Tibial nerve (tissue), 4 donors: ENCODE measurements at regions not wholly inside any gene's neighbourhood (a gene's known extent, or its start where the extent isn't known, plus 50 kb on each side); places are given as distances from the start of the nearest gene placed in this dataset.
"Not testable (repeated sequence)": the region's sequence is repeated elsewhere in the genome, so short reads cannot be mapped to it uniquely, and the experiment has no call there.

Experiments
- DNase-seq, 2 donors: peaks; one replicate each; pipeline ENCODE4 v3.0.0-alpha.2; 2019; ENCODE audit warnings: low spot score in 2 of 2
- H3K27ac ChIP-seq, 4 donors: fragments of 200-600 bp; sonication (generic) in 3 of 4; one replicate each; pipeline ENCODE4 v1.5.1; 2017 to 2019; ENCODE audit warnings: mild to moderate bottlenecking in 1 of 4
- H3K27me3 ChIP-seq, 2 donors: fragments of 200-600 bp; sonication (generic) in 1 of 2; one replicate each; pipeline versions ENCODE4 v1.5.1 to v1.6.0; 2017 to 2019
- H3K36me3 ChIP-seq, 3 donors: fragments of 200-600 bp; sonication (generic); one replicate each; pipeline ENCODE4 v1.5.1; 2018 to 2019
- H3K4me1 ChIP-seq, 4 donors: fragments of 200-600 bp; sonication (generic) in 3 of 4; one replicate each; pipeline ENCODE4 v1.5.1; 2017 to 2019
- H3K4me3 ChIP-seq, 4 donors: fragments of 200-600 bp; sonication (generic) in 3 of 4; one replicate each; pipeline ENCODE4 v1.5.1; 2017 to 2019; ENCODE audit warnings: mild to moderate bottlenecking in 1 of 4, moderate library complexity in 1 of 4
- H3K9me3 ChIP-seq, 4 donors: fragments of 200-600 bp; sonication (generic) in 3 of 4; one replicate each; pipeline ENCODE4 v1.5.1; 2017 to 2019
- EP300 ChIP-seq, 2 donors: sonication (generic); formaldehyde crosslinking; IDR thresholded peaks; one replicate each; pipeline ENCODE4 v1.6.1; 2017; ENCODE audit warnings: antibody characterized with exemption in 2 of 2, mild to moderate bottlenecking in 1 of 2
- POLR2A ChIP-seq, 2 donors: fragments of 450-650 bp; IDR thresholded peaks; one replicate each; pipeline ENCODE4 v1.6.1; 2017; ENCODE audit warnings: antibody characterized with exemption in 2 of 2, mild to moderate bottlenecking in 2 of 2, moderate library complexity in 2 of 2
- WGBS, 2 donors: methylation state at CpG; one replicate each; pipeline ENCODE4 v1.1.5; 2018; 5-methylcytosine and 5-hydroxymethylcytosine counted together
- TF ChIP-seq, protein P1 (sequence below), 5 experiments: fragments of 200-600 bp in 3 of 5; fragments of 450-650 bp in 2 of 5; sonication (generic) in 3 of 5; IDR thresholded peaks; one replicate each; pipeline ENCODE4 v1.5.1; 2016 to 2019; ENCODE audit warnings: antibody characterized with exemption in 5 of 5, mild to moderate bottlenecking in 3 of 5, moderate library complexity in 2 of 5

- 96 to 97% methylated on average over 1 of the region's 1 CpG for WGBS, 2 donors
- TF ChIP-seq EP300 (IDR thresholded peaks at IDR 0.05) (no peak), POLR2A (IDR thresholded peaks at IDR 0.05) (no peak)
- TF ChIP-seq, protein P1, sequence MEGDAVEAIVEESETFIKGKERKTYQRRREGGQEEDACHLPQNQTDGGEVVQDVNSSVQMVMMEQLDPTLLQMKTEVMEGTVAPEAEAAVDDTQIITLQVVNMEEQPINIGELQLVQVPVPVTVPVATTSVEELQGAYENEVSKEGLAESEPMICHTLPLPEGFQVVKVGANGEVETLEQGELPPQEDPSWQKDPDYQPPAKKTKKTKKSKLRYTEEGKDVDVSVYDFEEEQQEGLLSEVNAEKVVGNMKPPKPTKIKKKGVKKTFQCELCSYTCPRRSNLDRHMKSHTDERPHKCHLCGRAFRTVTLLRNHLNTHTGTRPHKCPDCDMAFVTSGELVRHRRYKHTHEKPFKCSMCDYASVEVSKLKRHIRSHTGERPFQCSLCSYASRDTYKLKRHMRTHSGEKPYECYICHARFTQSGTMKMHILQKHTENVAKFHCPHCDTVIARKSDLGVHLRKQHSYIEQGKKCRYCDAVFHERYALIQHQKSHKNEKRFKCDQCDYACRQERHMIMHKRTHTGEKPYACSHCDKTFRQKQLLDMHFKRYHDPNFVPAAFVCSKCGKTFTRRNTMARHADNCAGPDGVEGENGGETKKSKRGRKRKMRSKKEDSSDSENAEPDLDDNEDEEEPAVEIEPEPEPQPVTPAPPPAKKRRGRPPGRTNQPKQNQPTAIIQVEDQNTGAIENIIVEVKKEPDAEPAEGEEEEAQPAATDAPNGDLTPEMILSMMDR (IDR thresholded peaks at IDR 0.05), result no peak
- no peaks in the 10 kb centered on the region for H3K9me3 ChIP-seq
These were observed 239.6 kb upstream of the DUSP10 start for GRCh38 chr1:221981461-221981860.

DNA sequence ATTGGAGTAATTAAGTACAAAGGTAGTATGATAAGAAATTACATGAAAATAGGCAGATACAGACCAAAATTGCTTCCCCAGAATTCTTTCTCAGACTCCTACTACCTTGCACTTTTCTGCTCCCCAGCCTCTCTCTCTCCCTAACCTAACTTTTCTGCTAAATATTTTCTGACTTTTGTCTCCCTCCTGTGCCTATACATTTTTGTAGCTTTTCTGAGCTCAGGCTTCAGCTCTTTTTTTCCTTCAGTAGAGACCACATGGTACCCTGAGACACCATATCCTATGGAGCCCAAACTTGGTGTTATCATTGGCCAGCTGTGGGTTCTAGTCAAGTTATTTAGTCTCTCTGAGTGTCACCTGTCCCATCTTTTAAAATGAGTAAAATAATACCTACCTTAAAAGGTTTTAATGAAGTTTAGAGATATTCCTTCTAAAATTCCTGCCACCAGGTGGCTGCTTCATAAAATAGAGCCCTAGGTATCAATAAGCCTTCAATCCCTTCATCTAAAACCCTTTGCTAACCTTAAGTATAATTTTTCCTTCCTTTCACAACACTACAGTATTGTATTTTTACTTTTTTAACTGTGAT, 237.6 kb upstream of the DUSP10 start:
- DNase-seq, result no peak
- TF ChIP-seq EP300 (IDR thresholded peaks at IDR 0.05) (no peak), POLR2A (IDR thresholded peaks at IDR 0.05) (no peak)
- TF ChIP-seq, protein P1 (IDR thresholded peaks at IDR 0.05), result no peak
- Histone ChIP-seq H3K4me3 (no peak overlapping the region), H3K36me3 (no peaks in the 10 kb centered on the region), H3K27me3 (no peaks in the 10 kb centered on the region), H3K27ac (no peak overlapping the region), H3K9me3 (no peaks in the 10 kb centered on the region), H3K4me1 (no peaks in the 10 kb centered on the region)

More at GRCh38 chr1:221981461-221981860, 239.6 kb upstream of the DUSP10 start:
- no peaks in the 10 kb centered on the region for H3K27me3 ChIP-seq
- no peak overlapping the region for H3K4me3 ChIP-seq
- H3K36me3 ChIP-seq, result no peaks in the 10 kb centered on the region
- H3K4me1 ChIP-seq, result no peaks in the 10 kb centered on the region
- no peak for DNase-seq
- H3K27ac ChIP-seq, result no peak overlapping the region

DNA sequence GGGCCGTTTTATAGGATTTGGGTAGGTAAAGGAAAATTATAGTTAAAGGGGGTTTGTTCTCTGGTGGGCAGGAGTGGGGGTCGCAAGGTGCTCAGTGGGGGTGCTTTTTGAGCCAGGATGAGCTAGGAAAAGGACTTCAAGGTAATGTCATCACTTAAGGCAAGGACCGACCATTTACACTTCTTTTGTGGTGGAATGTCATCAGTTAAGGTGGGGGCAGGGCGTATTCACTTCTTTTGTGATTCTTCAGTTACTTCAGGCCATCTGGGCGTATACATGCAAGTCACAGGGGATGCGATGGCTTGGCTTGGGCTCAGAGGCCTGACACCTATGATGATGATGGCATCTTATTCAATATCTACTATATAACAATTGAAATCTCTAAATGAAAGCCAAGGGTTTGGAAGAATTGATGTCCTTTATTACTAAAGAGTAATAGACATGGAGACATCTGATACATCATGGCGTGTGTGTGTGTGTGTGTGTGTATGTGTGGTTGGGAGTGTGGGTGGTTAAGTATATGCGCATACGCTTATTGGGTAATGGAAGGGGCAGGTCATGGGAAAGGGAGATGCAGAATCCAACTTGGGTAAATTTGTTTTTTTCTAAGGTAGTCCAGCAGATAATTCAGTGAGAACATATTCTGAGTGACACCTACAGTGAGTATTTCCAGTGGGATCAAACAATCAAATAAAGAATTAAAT, 236.9 kb upstream of the DUSP10 start:
- H3K4me3 ChIP-seq, H3K9me3 ChIP-seq, H3K4me1 ChIP-seq, H3K36me3 ChIP-seq, DNase-seq, H3K27ac ChIP-seq, H3K27me3 ChIP-seq: not testable (repeated sequence)
- 78 to 86% methylated on average over 9 of the region's 9 CpGs for WGBS, 2 donors

GRCh38 chr1:221973787-221974186, 231.9 kb upstream of the DUSP10 start:
- not testable (repeated sequence) for H3K9me3 ChIP-seq, H3K4me3 ChIP-seq, H3K27me3 ChIP-seq, H3K27ac ChIP-seq, DNase-seq, H3K36me3 ChIP-seq, H3K4me1 ChIP-seq
- 61 to 75% methylated on average over 3 of the region's 3 CpGs for WGBS, 2 donors

- H3K9me3 ChIP-seq, result no peaks in the 10 kb centered on the region
- H3K36me3 ChIP-seq, result no peaks in the 10 kb centered on the region
- H3K4me1 ChIP-seq, result no peaks in the 10 kb centered on the region
- DNase-seq, result no peak
- TF ChIP-seq, protein P1 (IDR thresholded peaks at IDR 0.05), result no peak
- TF ChIP-seq EP300 (IDR thresholded peaks at IDR 0.05), result no peak
- no peak for TF ChIP-seq POLR2A (IDR thresholded peaks at IDR 0.05)
- no peak overlapping the region for H3K27ac ChIP-seq
- no peaks in the 10 kb centered on the region for H3K27me3 ChIP-seq
- H3K4me3 ChIP-seq, result no peak overlapping the region
- WGBS, 2 donors, result 88 to 93% methylated on average over 10 of the region's 10 CpGs
These were observed 230.7 kb upstream of the DUSP10 start for GRCh38 chr1:221972276-221973235.

GRCh38 chr1:221971035-221971434, 229.1 kb upstream of the DUSP10 start:
- H3K9me3 ChIP-seq, H3K27me3 ChIP-seq, H3K4me1 ChIP-seq, DNase-seq, H3K27ac ChIP-seq, H3K4me3 ChIP-seq, H3K36me3 ChIP-seq: not testable (repeated sequence)
- WGBS, 2 donors, result 90 to 91% methylated on average over 8 of the region's 8 CpGs
